Tibial nerve (tissue), 4 donors: ENCODE measurements at regions not wholly inside any gene's neighbourhood (a gene's known extent, or its start where the extent isn't known, plus 50 kb on each side); places are given as distances from the start of the nearest gene placed in this dataset.
A peak's percentile ranks its signal among the peaks of the same experiment; 100 is the strongest.

Experiments
- DNase-seq, 2 donors: peaks; one replicate each; pipeline ENCODE4 v3.0.0-alpha.2; 2019; ENCODE audit warnings: low spot score in 2 of 2
- H3K27ac ChIP-seq, 4 donors: fragments of 200-600 bp; sonication (generic) in 3 of 4; one replicate each; pipeline ENCODE4 v1.5.1; 2017 to 2019; ENCODE audit warnings: mild to moderate bottlenecking in 1 of 4
- H3K27me3 ChIP-seq, 2 donors: fragments of 200-600 bp; sonication (generic) in 1 of 2; one replicate each; pipeline versions ENCODE4 v1.5.1 to v1.6.0; 2017 to 2019
- H3K36me3 ChIP-seq, 3 donors: fragments of 200-600 bp; sonication (generic); one replicate each; pipeline ENCODE4 v1.5.1; 2018 to 2019
- H3K4me1 ChIP-seq, 4 donors: fragments of 200-600 bp; sonication (generic) in 3 of 4; one replicate each; pipeline ENCODE4 v1.5.1; 2017 to 2019
- H3K4me3 ChIP-seq, 4 donors: fragments of 200-600 bp; sonication (generic) in 3 of 4; one replicate each; pipeline ENCODE4 v1.5.1; 2017 to 2019; ENCODE audit warnings: mild to moderate bottlenecking in 1 of 4, moderate library complexity in 1 of 4
- H3K9me3 ChIP-seq, 4 donors: fragments of 200-600 bp; sonication (generic) in 3 of 4; one replicate each; pipeline ENCODE4 v1.5.1; 2017 to 2019
- EP300 ChIP-seq, 2 donors: sonication (generic); formaldehyde crosslinking; IDR thresholded peaks; one replicate each; pipeline ENCODE4 v1.6.1; 2017; ENCODE audit warnings: antibody characterized with exemption in 2 of 2, mild to moderate bottlenecking in 1 of 2
- POLR2A ChIP-seq, 2 donors: fragments of 450-650 bp; IDR thresholded peaks; one replicate each; pipeline ENCODE4 v1.6.1; 2017; ENCODE audit warnings: antibody characterized with exemption in 2 of 2, mild to moderate bottlenecking in 2 of 2, moderate library complexity in 2 of 2
- WGBS, 2 donors: methylation state at CpG; one replicate each; pipeline ENCODE4 v1.1.5; 2018; 5-methylcytosine and 5-hydroxymethylcytosine counted together
- TF ChIP-seq, protein P1 (sequence below), 5 experiments: fragments of 200-600 bp in 3 of 5; fragments of 450-650 bp in 2 of 5; sonication (generic) in 3 of 5; IDR thresholded peaks; one replicate each; pipeline ENCODE4 v1.5.1; 2016 to 2019; ENCODE audit warnings: antibody characterized with exemption in 5 of 5, mild to moderate bottlenecking in 3 of 5, moderate library complexity in 2 of 5

DNA sequence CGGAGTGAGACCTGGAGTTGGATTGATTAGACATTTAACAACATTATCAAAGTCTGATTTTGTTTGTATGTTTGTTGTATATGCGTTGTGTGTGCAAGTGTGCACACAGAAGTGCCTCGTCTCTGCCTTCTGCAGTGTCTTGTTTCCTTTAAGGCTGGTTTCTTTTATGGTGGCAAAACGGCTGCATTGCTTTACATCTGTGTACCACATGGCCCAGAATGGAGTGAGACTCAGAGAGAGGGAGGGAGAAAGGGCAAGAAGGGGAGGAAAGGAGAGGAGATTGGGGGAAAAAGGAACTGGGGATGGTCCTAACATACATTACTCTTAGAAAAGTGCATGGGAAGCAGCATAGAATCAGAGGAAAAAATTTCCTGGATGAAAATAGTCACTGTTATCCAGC, 99.7 kb upstream of the WLS start:
- TF ChIP-seq, protein P1, sequence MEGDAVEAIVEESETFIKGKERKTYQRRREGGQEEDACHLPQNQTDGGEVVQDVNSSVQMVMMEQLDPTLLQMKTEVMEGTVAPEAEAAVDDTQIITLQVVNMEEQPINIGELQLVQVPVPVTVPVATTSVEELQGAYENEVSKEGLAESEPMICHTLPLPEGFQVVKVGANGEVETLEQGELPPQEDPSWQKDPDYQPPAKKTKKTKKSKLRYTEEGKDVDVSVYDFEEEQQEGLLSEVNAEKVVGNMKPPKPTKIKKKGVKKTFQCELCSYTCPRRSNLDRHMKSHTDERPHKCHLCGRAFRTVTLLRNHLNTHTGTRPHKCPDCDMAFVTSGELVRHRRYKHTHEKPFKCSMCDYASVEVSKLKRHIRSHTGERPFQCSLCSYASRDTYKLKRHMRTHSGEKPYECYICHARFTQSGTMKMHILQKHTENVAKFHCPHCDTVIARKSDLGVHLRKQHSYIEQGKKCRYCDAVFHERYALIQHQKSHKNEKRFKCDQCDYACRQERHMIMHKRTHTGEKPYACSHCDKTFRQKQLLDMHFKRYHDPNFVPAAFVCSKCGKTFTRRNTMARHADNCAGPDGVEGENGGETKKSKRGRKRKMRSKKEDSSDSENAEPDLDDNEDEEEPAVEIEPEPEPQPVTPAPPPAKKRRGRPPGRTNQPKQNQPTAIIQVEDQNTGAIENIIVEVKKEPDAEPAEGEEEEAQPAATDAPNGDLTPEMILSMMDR (IDR thresholded peaks at IDR 0.05) = no peak
- TF ChIP-seq POLR2A (IDR thresholded peaks at IDR 0.05) = no peak
- TF ChIP-seq EP300 (IDR thresholded peaks at IDR 0.05) = no peak
- Histone ChIP-seq H3K9me3 (no peaks in the 10 kb centered on the region), H3K4me3 (no peak overlapping the region), H3K27me3 (no peaks in the 10 kb centered on the region), H3K36me3 (no peaks in the 10 kb centered on the region), H3K27ac (no peak overlapping the region), H3K4me1 (peaks cover 0 to 24% (median 2%) of the 10 kb centered on the region in 4 donors)
- no peak for DNase-seq
- WGBS, 2 donors = 78 to 84% methylated on average over 4 of the region's 4 CpGs

GRCh38 chr1:68331117-68331865, 99.0 kb upstream of the WLS start:
- TF ChIP-seq EP300 (IDR thresholded peaks at IDR 0.05) (no peak), POLR2A (IDR thresholded peaks at IDR 0.05) (no peak)
- TF ChIP-seq, protein P1 (IDR thresholded peaks at IDR 0.05) = no peak

DNA sequence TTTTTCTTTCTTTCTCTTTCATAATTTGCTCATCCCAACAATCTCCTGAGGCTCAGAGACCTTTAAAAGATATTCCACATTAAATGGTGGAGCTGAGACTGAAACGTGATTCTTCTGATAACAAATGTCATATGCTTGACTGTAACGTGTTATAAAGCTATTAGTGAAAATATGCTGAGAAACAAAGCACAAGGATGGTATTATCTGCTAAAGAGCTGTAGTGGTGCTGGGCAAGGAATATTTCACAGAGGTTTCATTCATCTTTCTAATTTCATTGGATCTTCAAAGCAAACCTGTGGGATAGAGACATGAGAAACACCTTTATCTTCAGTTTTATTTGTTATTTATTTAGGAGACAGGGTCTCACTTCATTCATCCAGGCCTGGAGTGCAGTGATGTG, 98.1 kb upstream of the WLS start:
- H3K27ac ChIP-seq = no peak overlapping the region
- DNase-seq = no peak
- no peaks in the 10 kb centered on the region for H3K9me3 ChIP-seq
- H3K27me3 ChIP-seq = no peaks in the 10 kb centered on the region
- TF ChIP-seq EP300 (IDR thresholded peaks at IDR 0.05) (no peak), POLR2A (IDR thresholded peaks at IDR 0.05) (no peak)
- TF ChIP-seq, protein P1 (IDR thresholded peaks at IDR 0.05) = no peak
- H3K4me1 ChIP-seq = peaks cover 0 to 31% (median 2%) of the 10 kb centered on the region in 4 donors
- no peak overlapping the region for H3K4me3 ChIP-seq
- H3K36me3 ChIP-seq = no peaks in the 10 kb centered on the region
- 27 to 29% methylated on average over 2 of the region's 2 CpGs for WGBS, 2 donors

More at GRCh38 chr1:68331117-68331865, 99.0 kb upstream of the WLS start:
- Histone ChIP-seq H3K9me3 (no peaks in the 10 kb centered on the region), H3K4me1 (peaks cover 0 to 28% (median 2%) of the 10 kb centered on the region in 4 donors), H3K27ac (no peak overlapping the region), H3K4me3 (no peak overlapping the region), H3K36me3 (no peaks in the 10 kb centered on the region), H3K27me3 (no peaks in the 10 kb centered on the region)
- WGBS, 2 donors = 87 to 90% methylated on average over 2 of the region's 2 CpGs
- no peak for DNase-seq

DNA sequence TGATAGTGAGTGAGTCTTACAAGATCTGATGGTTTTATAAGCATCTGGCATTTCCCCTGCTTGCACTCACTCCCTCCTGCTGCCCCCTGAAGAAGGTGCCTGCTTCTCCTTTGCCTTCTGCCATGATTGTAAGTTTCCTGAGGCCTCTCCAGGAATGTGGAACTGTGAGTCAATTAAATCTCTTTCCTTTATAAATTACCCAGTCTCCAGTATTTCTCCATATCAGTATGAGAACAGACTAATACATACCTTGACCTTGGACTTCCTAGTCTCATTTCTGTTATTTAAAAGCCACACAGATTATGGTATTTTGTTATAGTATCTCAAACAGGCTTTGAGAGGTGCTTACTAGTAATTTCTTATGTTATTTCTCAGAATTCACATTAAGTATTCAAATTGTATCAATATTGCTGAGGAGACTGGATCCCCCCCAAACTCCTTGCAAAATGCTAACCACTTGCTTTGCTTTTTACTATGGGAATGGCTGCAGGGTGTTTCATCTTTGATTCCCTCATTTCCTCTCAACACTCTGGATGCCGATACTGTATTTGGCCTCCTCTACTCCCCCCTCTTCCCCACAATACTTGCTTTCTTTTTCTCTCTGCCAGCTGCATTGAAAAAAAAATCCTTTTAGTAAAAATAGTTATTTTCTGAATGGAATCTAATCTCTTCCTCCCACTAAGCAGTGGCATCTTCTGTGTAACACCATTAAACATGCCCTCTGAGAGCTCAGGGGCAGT, 96.9 kb upstream of the WLS start:
- Histone ChIP-seq H3K36me3 (no peaks in the 10 kb centered on the region), H3K27me3 (no peaks in the 10 kb centered on the region), H3K27ac (no peak overlapping the region), H3K4me1 (peaks cover 0 to 31% (median 2%) of the 10 kb centered on the region in 4 donors), H3K9me3 (no peaks in the 10 kb centered on the region), H3K4me3 (no peak overlapping the region)
- WGBS, 2 donors = 21 to 22% methylated on average over 1 of the region's 1 CpG
- TF ChIP-seq POLR2A (IDR thresholded peaks at IDR 0.05) (no peak), EP300 (IDR thresholded peaks at IDR 0.05) (no peak)
- TF ChIP-seq, protein P1 (IDR thresholded peaks at IDR 0.05) = no peak
- no peak for DNase-seq

DNA sequence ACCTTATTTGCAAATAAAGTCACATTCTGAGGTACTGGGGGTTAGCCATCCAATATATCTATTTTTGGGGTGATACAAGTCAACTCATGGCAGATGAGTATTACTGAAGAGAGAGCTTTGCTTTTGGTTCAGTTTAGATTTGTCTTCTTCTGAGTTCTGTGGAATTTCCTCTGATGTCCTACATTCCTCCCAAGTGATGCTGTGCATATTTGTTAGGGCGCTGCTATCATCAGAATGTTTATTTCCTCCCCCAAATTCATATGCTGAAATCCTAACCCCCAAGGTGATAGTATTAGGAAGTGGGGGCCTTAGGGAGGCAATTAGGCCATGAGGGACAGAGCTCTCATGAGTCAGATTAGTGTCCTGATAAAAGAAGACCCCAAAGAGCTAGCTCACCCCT, 96.2 kb upstream of the WLS start:
- no peak overlapping the region for H3K4me3 ChIP-seq
- peaks cover 0 to 39% (median 2%) of the 10 kb centered on the region in 4 donors for H3K4me1 ChIP-seq
- no peak for DNase-seq
- 92 to 96% methylated on average over 1 of the region's 1 CpG for WGBS, 2 donors
- H3K36me3 ChIP-seq = no peaks in the 10 kb centered on the region
- H3K9me3 ChIP-seq = no peaks in the 10 kb centered on the region
- no peaks in the 10 kb centered on the region for H3K27me3 ChIP-seq
- H3K27ac ChIP-seq = peak overlapping the region in 1 of 4 donors; percentile 41
- TF ChIP-seq POLR2A (IDR thresholded peaks at IDR 0.05) (no peak), EP300 (IDR thresholded peaks at IDR 0.05) (no peak)
- TF ChIP-seq, protein P1 (IDR thresholded peaks at IDR 0.05) = no peak
